Natural killer cell (primary cell): ENCODE measurements at regions not wholly inside any gene's neighbourhood (a gene's known extent, or its start where the extent isn't known, plus 50 kb on each side); places are given as distances from the start of the nearest gene placed in this dataset.

Experiments used
- ATAC-seq, 3 donors: fragments of 150-1000 bp in 2 of 3; fragments of 200-7000 bp in 1 of 3; cut with Tn5 transposase; 1 replicate in 1 of 3; 2 replicates in 2 of 3; pipeline ENCODE4 v1.10.0; 2021; ENCODE audit warnings: mild to moderate bottlenecking in 2 of 3, moderate library complexity in 2 of 3
- DNase-seq, 2 donors: peaks; one replicate each; pipeline versions ENCODE4 v3.0.0 to v3.0.0-alpha.2; 2013 to 2021; ENCODE audit warnings: mixed read lengths in 1 of 2
- H3K27ac ChIP-seq: one replicate; pipeline ENCODE4 v1.5.1; 2013; ENCODE audit warnings: mild to moderate bottlenecking, low read length
- H3K27me3 ChIP-seq: one replicate; pipeline ENCODE4 v1.6.1; 2013; ENCODE audit warnings: low read length; ENCODE audit not compliant: control insufficient read depth, insufficient read depth
- H3K36me3 ChIP-seq: one replicate; pipeline ENCODE4 v1.6.1; 2013; ENCODE audit warnings: low read length; ENCODE audit not compliant: control insufficient read depth, insufficient read depth
- H3K4me1 ChIP-seq: one replicate; pipeline ENCODE4 v1.6.1; 2013; ENCODE audit warnings: low read length; ENCODE audit not compliant: control insufficient read depth, insufficient read depth
- H3K4me3 ChIP-seq: one replicate; pipeline ENCODE4 v1.5.1; 2013; ENCODE audit warnings: low read length
- H3K9me3 ChIP-seq: one replicate; pipeline ENCODE4 v1.6.1; 2013; ENCODE audit warnings: low read length; ENCODE audit not compliant: control insufficient read depth, insufficient read depth
- H3K27ac Mint-ChIP-seq, 2 donors: one replicate each; pipeline ENCODE4 v1.8.0; 2022; ENCODE audit warnings: mild to moderate bottlenecking in 2 of 2, mixed read lengths in 2 of 2, moderate library complexity in 1 of 2
- H3K27me3 Mint-ChIP-seq, 2 donors: one replicate each; pipeline ENCODE4 v1.8.0; 2022; ENCODE audit warnings: low read depth in 2 of 2, mixed read lengths in 2 of 2
- H3K36me3 Mint-ChIP-seq: one replicate; pipeline ENCODE4 v1.8.0; 2022; ENCODE audit warnings: mixed read lengths
- H3K4me1 Mint-ChIP-seq, 2 donors: one replicate each; pipeline ENCODE4 v1.8.0; 2022; ENCODE audit warnings: mixed read lengths in 2 of 2
- H3K4me3 Mint-ChIP-seq: one replicate; pipeline ENCODE4 v1.8.0; 2022; ENCODE audit warnings: mild to moderate bottlenecking, moderate library complexity, mixed read lengths
- H3K9me3 Mint-ChIP-seq, 2 donors: one replicate each; pipeline ENCODE4 v1.8.0; 2022; ENCODE audit warnings: mixed read lengths in 2 of 2
- CTCF ChIP-seq: fragments of 200-600 bp; IDR thresholded peaks from one replicate; pipeline ENCODE4 v1.8.0; 2022; ENCODE audit warnings: antibody characterized with exemption
- WGBS: methylation state at CpG from one replicate; pipeline ENCODE4 v1.1.7; 2013; ENCODE audit warnings: missing lambda C conversion rate; ENCODE audit not compliant: insufficient coverage; 5-methylcytosine and 5-hydroxymethylcytosine counted together
- intact Hi-C: fragments of 100-400 bp; cut with micrococcal nuclease; formaldehyde crosslinking; loops from one replicate; pipeline ENCODE4 v1.14.2; 2022

- no peaks in the 10 kb centered on the region for H3K36me3 ChIP-seq
- peaks cover 57 to 78% of the 10 kb centered on the region in 2 donors for H3K27me3 Mint-ChIP-seq
- H3K27ac Mint-ChIP-seq, result no peak overlapping the region
- H3K4me1 Mint-ChIP-seq, result peaks cover 3 to 7% of the 10 kb centered on the region in 2 donors
- no peaks in the 10 kb centered on the region for H3K36me3 Mint-ChIP-seq
- no peak for DNase-seq
- no peak overlapping the region for H3K4me3 Mint-ChIP-seq
- intact Hi-C loops, result no loop called here
- WGBS, result 94% methylated on average over 5 of the region's 5 CpGs
- H3K9me3 ChIP-seq, result no peaks in the 10 kb centered on the region
- H3K27me3 ChIP-seq, result peaks cover 35% of the 10 kb centered on the region
- no peak for TF ChIP-seq CTCF
- no peak overlapping the region for H3K27ac ChIP-seq
- no peaks in the 10 kb centered on the region for H3K9me3 Mint-ChIP-seq
- no peak overlapping the region for H3K4me3 ChIP-seq
- peaks cover 9% of the 10 kb centered on the region for H3K4me1 ChIP-seq
- ATAC-seq, result no peak
These were observed 65.3 kb upstream of the MLN start for GRCh38 chr6:33869121-33869520.

GRCh38 chr6:33868141-33868540 lies 64.3 kb upstream of the MLN start:
- H3K4me3 Mint-ChIP-seq, result no peak overlapping the region

GRCh38 chr6:33865478-33866077 lies 61.8 kb upstream of the MLN start:
- intact Hi-C loops, result no loop called here
- Histone ChIP-seq H3K9me3 (no peaks in the 10 kb centered on the region), H3K36me3 (no peaks in the 10 kb centered on the region), H3K4me3 (no peak overlapping the region), H3K27ac (no peak overlapping the region), H3K4me1 (peaks cover 30% of the 10 kb centered on the region), H3K27me3 (peaks cover 60% of the 10 kb centered on the region)
- no peaks in the 10 kb centered on the region for H3K36me3 Mint-ChIP-seq
- peaks cover 63 to 69% of the 10 kb centered on the region in 2 donors for H3K27me3 Mint-ChIP-seq
- WGBS, result 95% methylated on average over 4 of the region's 4 CpGs
- DNase-seq, result no peak
- no peak overlapping the region for H3K4me3 Mint-ChIP-seq
- H3K4me1 Mint-ChIP-seq, result peaks cover 24 to 31% of the 10 kb centered on the region in 2 donors
- TF ChIP-seq CTCF, result no peak
- no peaks in the 10 kb centered on the region for H3K9me3 Mint-ChIP-seq
- no peak for ATAC-seq
- H3K27ac Mint-ChIP-seq, result no peak overlapping the region

More at GRCh38 chr6:33868141-33868540, 64.3 kb upstream of the MLN start:
- peaks cover 18% of the 10 kb centered on the region for H3K4me1 ChIP-seq
- no peak overlapping the region for H3K27ac Mint-ChIP-seq
- H3K9me3 Mint-ChIP-seq, result no peaks in the 10 kb centered on the region
- H3K27me3 ChIP-seq, result peaks cover 35% of the 10 kb centered on the region
- ATAC-seq, result no peak
- H3K4me3 ChIP-seq, result no peak overlapping the region
- no peaks in the 10 kb centered on the region for H3K36me3 ChIP-seq
- WGBS, result 94% methylated on average over 3 of the region's 3 CpGs
- intact Hi-C loops, result no loop called here
- no peak for TF ChIP-seq CTCF
- H3K27ac ChIP-seq, result no peak overlapping the region
- H3K27me3 Mint-ChIP-seq, result peaks cover 58 to 68% of the 10 kb centered on the region in 2 donors
- no peaks in the 10 kb centered on the region for H3K9me3 ChIP-seq
- peaks cover 12% of the 10 kb centered on the region in 2 donors for H3K4me1 Mint-ChIP-seq
- DNase-seq, result no peak
- no peaks in the 10 kb centered on the region for H3K36me3 Mint-ChIP-seq
